GM10248 (cell line): ENCODE measurements at regions not wholly inside any gene's neighbourhood (a gene's known extent, or its start where the extent isn't known, plus 50 kb on each side); places are given as distances from the start of the nearest gene placed in this dataset.

ENCODE experiments used
- CTCF ChIA-PET: fragments of 300-600 bp; sonication (Branson Sonifier 250); formaldehyde crosslinking; extraction: SDS; loops from one replicate; lab custom pipeline; 2021; ENCODE audit warnings: antibody characterized with exemption; lab: Yijun Ruan, JAX
- POLR2A ChIA-PET: fragments of 350-650 bp; sonication (Branson Sonifier 250); formaldehyde crosslinking; extraction: SDS; loops from one replicate; lab custom pipeline; 2020; ENCODE audit warnings: antibody characterized with exemption; lab: Yijun Ruan, JAX
- DNase-seq: peaks from one replicate; pipeline ENCODE4 v3.0.0; 2012; ENCODE audit errors: extremely low spot score
- TF ChIP-seq, protein P1 (sequence below): IDR thresholded peaks from 2 replicates; pipeline ENCODE4 v1.5.1; 2012; ENCODE audit warnings: mild to moderate bottlenecking, low read depth; ENCODE audit errors: extremely low read depth, missing control alignments, control extremely low read depth

DNA sequence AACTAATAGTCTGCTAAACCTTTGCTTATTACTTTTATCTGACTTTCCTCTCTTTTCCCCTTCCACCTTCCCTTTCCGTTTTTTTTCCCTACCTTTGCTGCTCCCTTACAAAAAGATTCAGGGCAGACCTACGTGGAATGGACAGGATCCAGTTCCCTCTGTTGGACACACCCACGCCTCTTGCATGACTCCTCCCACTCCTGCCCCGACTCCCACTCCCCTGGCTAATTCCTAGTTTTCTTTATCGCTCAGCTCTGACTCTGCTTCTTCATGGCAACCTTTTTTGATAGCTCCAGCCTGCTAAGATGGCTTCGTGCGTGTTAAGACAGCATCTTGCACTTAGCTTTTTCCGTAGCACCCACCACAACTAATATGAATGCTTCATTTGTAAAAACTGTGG lies 715.6 kb upstream of the NRSN1 start:
- CTCF ChIA-PET: no interaction called here

DNA sequence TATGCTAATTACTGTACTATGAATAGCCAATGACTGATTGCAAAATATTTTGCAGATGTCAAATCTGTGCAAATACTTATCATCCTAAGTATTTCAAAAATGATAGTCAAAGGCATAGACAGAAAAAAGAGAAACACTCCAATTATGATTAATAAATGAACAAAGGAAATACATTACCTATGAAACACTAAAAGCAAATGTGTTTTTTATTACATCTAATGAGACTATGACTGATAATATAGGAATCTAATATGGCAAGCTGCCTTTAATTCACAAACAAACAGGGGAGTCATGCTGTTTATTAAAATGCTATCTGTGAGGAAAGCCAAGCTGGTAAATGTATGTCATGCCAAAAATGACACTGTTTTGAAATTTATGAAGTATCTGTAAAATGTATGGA lies 713.2 kb upstream of the NRSN1 start:
- TF ChIP-seq, protein P1, sequence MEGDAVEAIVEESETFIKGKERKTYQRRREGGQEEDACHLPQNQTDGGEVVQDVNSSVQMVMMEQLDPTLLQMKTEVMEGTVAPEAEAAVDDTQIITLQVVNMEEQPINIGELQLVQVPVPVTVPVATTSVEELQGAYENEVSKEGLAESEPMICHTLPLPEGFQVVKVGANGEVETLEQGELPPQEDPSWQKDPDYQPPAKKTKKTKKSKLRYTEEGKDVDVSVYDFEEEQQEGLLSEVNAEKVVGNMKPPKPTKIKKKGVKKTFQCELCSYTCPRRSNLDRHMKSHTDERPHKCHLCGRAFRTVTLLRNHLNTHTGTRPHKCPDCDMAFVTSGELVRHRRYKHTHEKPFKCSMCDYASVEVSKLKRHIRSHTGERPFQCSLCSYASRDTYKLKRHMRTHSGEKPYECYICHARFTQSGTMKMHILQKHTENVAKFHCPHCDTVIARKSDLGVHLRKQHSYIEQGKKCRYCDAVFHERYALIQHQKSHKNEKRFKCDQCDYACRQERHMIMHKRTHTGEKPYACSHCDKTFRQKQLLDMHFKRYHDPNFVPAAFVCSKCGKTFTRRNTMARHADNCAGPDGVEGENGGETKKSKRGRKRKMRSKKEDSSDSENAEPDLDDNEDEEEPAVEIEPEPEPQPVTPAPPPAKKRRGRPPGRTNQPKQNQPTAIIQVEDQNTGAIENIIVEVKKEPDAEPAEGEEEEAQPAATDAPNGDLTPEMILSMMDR: no peak
- DNase-seq: no peak
- ChIA-PET CTCF (interaction anchor here (0.6 kb wide), 1 partner anchor 15 kb away, joined by 3 read pairs; no protein-coding TSS in a partner anchor), POLR2A (no interaction called here)

More for the DNA sequence above, 715.6 kb upstream of the NRSN1 start:
- TF ChIP-seq, protein P1: no peak
- DNase-seq: no peak
- POLR2A ChIA-PET: no interaction called here

DNA sequence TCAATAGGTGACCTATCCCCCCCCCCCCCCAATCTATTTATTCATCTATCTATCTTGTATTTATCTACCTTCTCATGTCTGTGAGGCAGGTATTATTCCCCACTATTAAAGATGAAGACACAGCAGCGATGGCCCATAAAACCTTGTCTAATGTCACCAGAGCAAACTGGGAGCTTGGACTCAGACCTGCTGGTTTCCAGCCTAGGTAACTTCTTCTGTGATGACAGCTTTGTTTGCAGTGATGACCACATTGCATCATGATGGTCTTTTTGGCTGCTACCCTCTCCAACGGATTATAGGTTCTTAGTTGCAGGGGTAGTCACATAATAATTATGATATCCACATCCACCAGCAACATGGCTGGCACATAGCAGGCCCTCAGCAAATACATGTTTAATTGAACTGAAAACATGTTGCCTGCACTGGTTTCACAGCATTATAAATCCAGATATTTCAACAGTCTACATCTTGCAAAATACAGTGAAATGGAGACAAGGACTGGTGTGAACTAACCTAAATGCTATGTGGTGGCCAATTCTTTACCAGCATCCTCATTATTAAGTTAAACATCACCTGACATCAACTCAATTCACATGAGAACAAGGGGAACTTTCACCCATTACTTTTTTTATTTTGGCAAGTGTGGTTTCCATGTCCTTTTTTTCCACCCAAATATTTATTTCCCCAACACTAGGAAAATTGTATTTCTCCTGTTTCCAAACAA lies 712.5 kb upstream of the NRSN1 start:
- POLR2A ChIA-PET: no interaction called here
- CTCF ChIA-PET: interaction anchor here (0.6 to 2.3 kb wide), 5 partner anchors 15 to 801 kb away, joined by 3 to 8 read pairs (median 3); no protein-coding TSS in a partner anchor
- DNase-seq: no peak
- TF ChIP-seq, protein P1: no peak

DNA sequence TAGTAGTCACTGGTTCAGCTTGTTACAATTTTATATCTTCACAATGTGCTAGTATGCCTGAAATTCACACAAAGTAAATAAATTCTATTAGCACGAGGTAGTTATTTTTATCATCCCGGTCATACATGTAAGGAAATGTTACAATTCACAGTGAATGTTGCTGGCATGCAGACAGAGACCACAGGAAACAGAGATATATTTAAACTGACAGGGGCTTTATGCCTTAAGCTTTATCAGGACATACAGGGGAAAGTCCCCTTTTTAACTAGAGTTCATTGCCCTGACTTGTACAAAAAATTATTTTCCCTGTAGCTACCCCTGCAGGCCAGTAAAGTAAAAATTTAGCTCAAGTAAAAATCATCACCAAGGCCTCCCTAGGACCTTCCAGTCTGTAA lies 712.0 kb upstream of the NRSN1 start:
- TF ChIP-seq, protein P1: no peak
- ChIA-PET CTCF (interaction anchor here (0.8 to 2.3 kb wide), 6 partner anchors 11 to 800 kb away, joined by 3 to 8 read pairs (median 3); no protein-coding TSS in a partner anchor), POLR2A (interaction anchor here (0.6 kb wide), 1 partner anchor 1470 kb away, joined by 7 read pairs; no protein-coding TSS in a partner anchor)
- DNase-seq: peak; percentile 8

GRCh38 chr6:23414922-23415321 lies 711.1 kb upstream of the NRSN1 start:
- ChIA-PET CTCF (interaction anchor here (0.9 to 2.3 kb wide), 3 partner anchors 18 to 799 kb away, joined by 3 to 8 read pairs (median 3); no protein-coding TSS in a partner anchor), POLR2A (no interaction called here)
- no peak for DNase-seq
- TF ChIP-seq, protein P1: no peak

- CTCF ChIA-PET: interaction anchor here (1.0 to 2.3 kb wide), 2 partner anchors 8 to 19 kb away, joined by 3 to 8 read pairs; no protein-coding TSS in a partner anchor
- TF ChIP-seq, protein P1: no peak
- no peak for DNase-seq
- POLR2A ChIA-PET: no interaction called here
These were observed 710.1 kb upstream of the NRSN1 start for GRCh38 chr6:23415819-23416427.
